SK-N-SH (cell line): ENCODE measurements at regions not wholly inside any gene's neighbourhood (a gene's known extent, or its start where the extent isn't known, plus 50 kb on each side); places are given as distances from the start of the nearest gene placed in this dataset.
"Not testable (repeated sequence)": the region's sequence is repeated elsewhere in the genome, so short reads cannot be mapped to it uniquely, and the experiment has no call there.

Experiments used
- CTCF ChIA-PET: fragments of 300-600, 350-600 bp; formaldehyde crosslinking; extraction: SDS; loops from one replicate; lab custom pipeline; 2021; lab: Yijun Ruan, JAX
- POLR2A ChIA-PET: fragments of 350-600 bp; sonication (Branson Sonifier 250); formaldehyde crosslinking; extraction: SDS; loops from one replicate; lab custom pipeline; 2020; ENCODE audit warnings: antibody characterized with exemption, inconsistent platforms; lab: Yijun Ruan, JAX
- DNase-seq: peaks from one replicate; pipeline ENCODE4 v3.0.0; 2012
- H2AFZ ChIP-seq: fragments of 200-600 bp; sonication (generic); 2 replicates; pipeline ENCODE4 v1.8.1; 2016; ENCODE audit warnings: antibody characterized with exemption, mild to moderate bottlenecking, low read depth
- H3F3A ChIP-seq: fragments of 200-600 bp; sonication (generic); replicated peaks from 2 replicates; pipeline ENCODE3; 2016; ENCODE audit warnings: antibody characterized with exemption, mild to moderate bottlenecking; ENCODE audit not compliant: insufficient read depth
- H3K27ac ChIP-seq, 2 experiments: fragments of 200-500 bp in 1 of 2; fragments of 200-600 bp in 1 of 2; sonication (Bioruptor generic) in 1 of 2; sonication (generic), shearing (Covaris generic) in 1 of 2; 2 replicates each; pipeline versions ENCODE4 v1.5.1 to v1.6.1; 2014 to 2016; ENCODE audit warnings: low read depth in 2 of 2, inconsistent platforms in 1 of 2, low read length in 1 of 2, mild to moderate bottlenecking in 1 of 2, mixed read lengths in 1 of 2
- H3K27me3 ChIP-seq: fragments of 200-600 bp; sonication (generic), shearing (Covaris generic); 2 replicates; pipeline ENCODE4 v1.6.1; 2016; ENCODE audit warnings: mixed run types; ENCODE audit not compliant: insufficient read depth
- H3K36me3 ChIP-seq, 2 experiments: fragments of 200-500 bp in 1 of 2; fragments of 200-600 bp in 1 of 2; sonication (Bioruptor generic) in 1 of 2; sonication (generic) in 1 of 2; replicated peaks in 1 of 2; 2 replicates each; pipeline versions ENCODE3 to v1.5.1; 2014 to 2016; ENCODE audit warnings: low read length in 1 of 2, mild to moderate bottlenecking in 1 of 2; ENCODE audit not compliant: insufficient read depth in 2 of 2, control insufficient read depth in 1 of 2
- H3K4me1 ChIP-seq, 2 experiments: fragments of 200-500 bp in 1 of 2; fragments of 200-600 bp in 1 of 2; sonication (Bioruptor generic) in 1 of 2; sonication (generic), shearing (Covaris generic) in 1 of 2; 2 replicates each; pipeline versions ENCODE4 v1.5.1 to v1.6.1; 2014 to 2016; ENCODE audit warnings: low read depth in 1 of 2, low read length in 1 of 2, mixed run types in 1 of 2; ENCODE audit not compliant: insufficient read depth in 2 of 2, control insufficient read depth in 1 of 2
- H3K4me2 ChIP-seq: fragments of 200-600 bp; sonication (generic), shearing (Covaris generic); 2 replicates; pipeline ENCODE4 v1.6.1; 2017; ENCODE audit warnings: mixed run types
- H3K4me3 ChIP-seq, 2 experiments: fragments of 200-500 bp in 1 of 2; fragments of 200-600 bp in 1 of 2; sonication (Bioruptor generic) in 1 of 2; sonication (generic), shearing (Covaris generic) in 1 of 2; 2 replicates each; pipeline versions ENCODE4 v1.5.1 to v1.8.1; 2014 to 2016; ENCODE audit warnings: low read depth in 2 of 2, inconsistent platforms in 1 of 2, low read length in 1 of 2, mild to moderate bottlenecking in 1 of 2, mixed read lengths in 1 of 2, moderate library complexity in 1 of 2
- H3K79me2 ChIP-seq: fragments of 200-600 bp; sonication (generic); 2 replicates; pipeline ENCODE4 v1.8.1; 2017; ENCODE audit warnings: mild to moderate bottlenecking; ENCODE audit not compliant: insufficient read depth
- H3K9ac ChIP-seq: fragments of 200-600 bp; sonication (generic); 2 replicates; pipeline ENCODE4 v1.6.1; 2017; ENCODE audit warnings: mixed run types
- H3K9me2 ChIP-seq: fragments of 200-600 bp; sonication (generic); 2 replicates; pipeline ENCODE4 v1.6.1; 2017; ENCODE audit warnings: mixed run types
- H3K9me3 ChIP-seq: fragments of 200-600 bp; sonication (generic); 2 replicates; pipeline ENCODE4 v1.6.1; 2017; ENCODE audit warnings: mixed run types, mild to moderate bottlenecking, moderate library complexity
- H4K20me1 ChIP-seq: fragments of 200-600 bp; sonication (generic); 2 replicates; pipeline ENCODE4 v1.6.1; 2017; ENCODE audit warnings: mild to moderate bottlenecking, mixed run types; ENCODE audit not compliant: insufficient read depth
- ELF1 ChIP-seq: IDR thresholded peaks from 2 replicates; pipeline ENCODE4 v1.4.0; 2012
- EZH2phosphoT487 ChIP-seq: fragments of 200-600 bp; sonication (generic); IDR thresholded peaks from 2 replicates; pipeline ENCODE4 v1.6.1; 2017; ENCODE audit warnings: low read depth, mixed run types, mild to moderate bottlenecking, antibody characterized with exemption, moderate library complexity, borderline replicate concordance
- GATA2 ChIP-seq: sonication (generic); formaldehyde crosslinking; IDR thresholded peaks from 2 replicates; pipeline ENCODE4 v1.5.0; 2020; ENCODE audit warnings: mild to moderate bottlenecking, missing genetic modification reagents
- IRF3 ChIP-seq: fragments of 150-350 bp; IDR thresholded peaks from 2 replicates; pipeline ENCODE4 v1.6.1; 2016; ENCODE audit warnings: mild to moderate bottlenecking, low read depth, low read length
- MXI1 ChIP-seq: IDR thresholded peaks from 2 replicates; pipeline ENCODE4 v1.6.1; 2012; ENCODE audit warnings: mild to moderate bottlenecking, low read depth, low read length, improper control_type of control experiment
- RAD21 ChIP-seq: IDR thresholded peaks from 2 replicates; pipeline ENCODE4 v1.6.1; 2012; ENCODE audit warnings: mild to moderate bottlenecking, low read length
- SMC3 ChIP-seq: IDR thresholded peaks from 2 replicates; pipeline ENCODE4 v1.6.1; 2012; ENCODE audit warnings: low read depth, low read length, improper control_type of control experiment
- YY1 ChIP-seq: IDR thresholded peaks from 2 replicates; pipeline ENCODE4 v1.4.0; 2012; ENCODE audit warnings: low read depth, mild to moderate bottlenecking
- ZBTB33 ChIP-seq: IDR thresholded peaks from 2 replicates; pipeline ENCODE4 v1.4.0; 2012; ENCODE audit warnings: low read depth, borderline replicate concordance
- WGBS: methylation state at CpG from one replicate; pipeline ENCODE4 v1.1.6; 2017; ENCODE audit warnings: low lambda C conversion rate; 5-methylcytosine and 5-hydroxymethylcytosine counted together
- TF ChIP-seq, protein P1 (sequence below): IDR thresholded peaks from 2 replicates; pipeline ENCODE4 v1.4.0; 2012; ENCODE audit warnings: low read depth
- TF ChIP-seq, protein P2 (sequence below): IDR thresholded peaks from 2 replicates; pipeline ENCODE4; 2012

GRCh38 chr5:56045469-56045868 lies 50.7 kb upstream of the IL6ST start:
- no peaks in the 10 kb centered on the region for H3K27me3 ChIP-seq
- 91% methylated on average over 5 of the region's 5 CpGs for WGBS
- no peak for DNase-seq
- no peak overlapping the region for H2AFZ ChIP-seq
- no peaks in the 10 kb centered on the region for H3K9me2 ChIP-seq
- TF ChIP-seq RAD21 (no peak), YY1 (no peak), IRF3 (no peak), EZH2phosphoT487 (no peak), ZBTB33 (no peak), GATA2 (CRISPR knock-in tag) (no peak), ELF1 (no peak), SMC3 (no peak), MXI1 (no peak)
- TF ChIP-seq, protein P1, sequence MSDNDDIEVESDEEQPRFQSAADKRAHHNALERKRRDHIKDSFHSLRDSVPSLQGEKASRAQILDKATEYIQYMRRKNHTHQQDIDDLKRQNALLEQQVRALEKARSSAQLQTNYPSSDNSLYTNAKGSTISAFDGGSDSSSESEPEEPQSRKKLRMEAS: no peak
- TF ChIP-seq, protein P2, sequence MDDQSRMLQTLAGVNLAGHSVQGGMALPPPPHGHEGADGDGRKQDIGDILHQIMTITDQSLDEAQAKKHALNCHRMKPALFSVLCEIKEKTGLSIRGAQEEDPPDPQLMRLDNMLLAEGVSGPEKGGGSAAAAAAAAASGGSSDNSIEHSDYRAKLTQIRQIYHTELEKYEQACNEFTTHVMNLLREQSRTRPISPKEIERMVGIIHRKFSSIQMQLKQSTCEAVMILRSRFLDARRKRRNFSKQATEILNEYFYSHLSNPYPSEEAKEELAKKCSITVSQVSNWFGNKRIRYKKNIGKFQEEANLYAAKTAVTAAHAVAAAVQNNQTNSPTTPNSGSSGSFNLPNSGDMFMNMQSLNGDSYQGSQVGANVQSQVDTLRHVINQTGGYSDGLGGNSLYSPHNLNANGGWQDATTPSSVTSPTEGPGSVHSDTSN: no peak
- H3K4me3 ChIP-seq: no peak overlapping the region
- no peaks in the 10 kb centered on the region for H4K20me1 ChIP-seq
- H3K9ac ChIP-seq: no peak overlapping the region
- H3F3A ChIP-seq: no peaks in the 10 kb centered on the region
- no peak overlapping the region for H3K4me2 ChIP-seq
- H3K36me3 ChIP-seq: no peaks in the 10 kb centered on the region
- CTCF ChIA-PET: no interaction called here
- H3K9me3 ChIP-seq: no peaks in the 10 kb centered on the region
- no peaks in the 10 kb centered on the region for H3K79me2 ChIP-seq
- no peak overlapping the region for H3K27ac ChIP-seq
- POLR2A ChIA-PET: no interaction called here
- H3K4me1 ChIP-seq: peaks cover 3 to 4% of the 10 kb centered on the region in 2 experiments; a peak in 3 of 4 replicates

- H3K27ac ChIP-seq, H3K4me3 ChIP-seq, H2AFZ ChIP-seq, DNase-seq, H4K20me1 ChIP-seq, H3K9ac ChIP-seq, H3K27me3 ChIP-seq, H3K9me2 ChIP-seq, H3K4me2 ChIP-seq, H3F3A ChIP-seq, H3K4me1 ChIP-seq, POLR2A ChIA-PET, H3K9me3 ChIP-seq, H3K36me3 ChIP-seq, H3K79me2 ChIP-seq: not testable (repeated sequence)
- CTCF ChIA-PET: interaction anchor here (1.3 kb wide), 1 partner anchor 157 kb away, joined by 4 read pairs; no protein-coding TSS in a partner anchor
- 85% methylated on average over 10 of the region's 10 CpGs for whole genome bisulfite sequencing
Observed at GRCh38 chr5:56044746-56045428, 50.1 kb upstream of the IL6ST start.
